GM13977 (cell line): ENCODE measurements at regions not wholly inside any gene's neighbourhood (a gene's known extent, or its start where the extent isn't known, plus 50 kb on each side); places are given as distances from the start of the nearest gene placed in this dataset.
"Not testable (repeated sequence)": the region's sequence is repeated elsewhere in the genome, so short reads cannot be mapped to it uniquely, and the experiment has no call there.

ENCODE experiments used
- DNase-seq: peaks from one replicate; pipeline ENCODE4 v3.0.0; 2012; ENCODE audit warnings: low spot score
- in situ Hi-C: fragments of 300-500 bp; cut with MboI; formaldehyde crosslinking; loops from one replicate; pipeline ENCODE4 v1.12.0; 2022; ENCODE audit warnings: low sequenced_read_pairs, low pct_unique_long_range_greater_than_20kb, mixed read lengths, inconsistent platforms; ENCODE audit not compliant: unreplicated experiment
- TF ChIP-seq, protein P1 (sequence below): IDR thresholded peaks from 2 replicates; pipeline ENCODE4 v1.5.1; 2012; ENCODE audit warnings: mild to moderate bottlenecking, control low read depth; ENCODE audit not compliant: insufficient read depth; ENCODE audit errors: extremely low read depth, missing control alignments

DNA sequence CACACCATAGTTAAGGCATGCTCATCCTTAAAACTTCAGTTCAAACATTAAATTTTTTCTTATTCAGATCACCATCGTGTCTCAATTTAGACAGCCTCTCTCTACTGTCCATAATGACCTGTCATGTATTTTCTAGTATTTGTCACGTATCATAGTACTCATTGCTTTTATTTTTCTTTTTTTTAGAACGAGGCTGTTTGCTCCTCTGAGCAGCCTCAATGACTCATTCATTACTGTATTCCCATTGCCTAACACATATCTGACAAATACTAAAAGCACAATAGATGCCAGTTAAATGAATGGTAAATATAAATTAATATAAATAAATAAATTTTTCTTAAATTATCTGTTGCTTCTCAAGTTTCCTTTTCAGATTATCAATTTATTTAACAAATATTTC, 245.5 kb downstream of the TUBA3C start:
- in situ Hi-C loops = no loop called here
- DNase-seq = no peak
- TF ChIP-seq, protein P1, sequence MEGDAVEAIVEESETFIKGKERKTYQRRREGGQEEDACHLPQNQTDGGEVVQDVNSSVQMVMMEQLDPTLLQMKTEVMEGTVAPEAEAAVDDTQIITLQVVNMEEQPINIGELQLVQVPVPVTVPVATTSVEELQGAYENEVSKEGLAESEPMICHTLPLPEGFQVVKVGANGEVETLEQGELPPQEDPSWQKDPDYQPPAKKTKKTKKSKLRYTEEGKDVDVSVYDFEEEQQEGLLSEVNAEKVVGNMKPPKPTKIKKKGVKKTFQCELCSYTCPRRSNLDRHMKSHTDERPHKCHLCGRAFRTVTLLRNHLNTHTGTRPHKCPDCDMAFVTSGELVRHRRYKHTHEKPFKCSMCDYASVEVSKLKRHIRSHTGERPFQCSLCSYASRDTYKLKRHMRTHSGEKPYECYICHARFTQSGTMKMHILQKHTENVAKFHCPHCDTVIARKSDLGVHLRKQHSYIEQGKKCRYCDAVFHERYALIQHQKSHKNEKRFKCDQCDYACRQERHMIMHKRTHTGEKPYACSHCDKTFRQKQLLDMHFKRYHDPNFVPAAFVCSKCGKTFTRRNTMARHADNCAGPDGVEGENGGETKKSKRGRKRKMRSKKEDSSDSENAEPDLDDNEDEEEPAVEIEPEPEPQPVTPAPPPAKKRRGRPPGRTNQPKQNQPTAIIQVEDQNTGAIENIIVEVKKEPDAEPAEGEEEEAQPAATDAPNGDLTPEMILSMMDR = no peak

- in situ Hi-C loops = no loop called here
- DNase-seq = no peak
- TF ChIP-seq, protein P1 = no peak
Measured at GRCh38 chr13:18921063-18921462, 260.6 kb downstream of the TUBA3C start.

- DNase-seq, in situ Hi-C loops: not testable (repeated sequence)
Measured at GRCh38 chr13:18905096-18905495, 276.5 kb downstream of the TUBA3C start.

DNA sequence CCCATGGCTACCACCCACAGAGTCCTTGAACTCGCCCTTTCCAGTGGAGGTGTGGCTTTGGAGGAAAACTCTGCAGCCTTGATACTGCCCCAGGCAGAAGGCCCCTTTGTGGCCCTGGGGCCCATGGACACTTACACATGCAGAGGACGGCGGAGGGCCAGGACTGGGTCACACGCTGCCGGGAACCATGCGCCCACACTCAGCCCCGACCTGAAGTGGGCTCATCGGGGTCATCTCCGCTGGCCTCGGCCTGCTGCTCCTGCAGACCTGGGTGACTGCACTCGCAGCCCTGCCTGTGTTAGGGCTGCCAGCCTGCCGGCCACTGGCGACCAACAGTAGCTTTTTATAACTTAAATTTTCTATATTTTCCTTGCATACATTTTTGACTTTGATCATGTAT, 286.2 kb downstream of the TUBA3C start:
- in situ Hi-C loops, DNase-seq: not testable (repeated sequence)

DNA sequence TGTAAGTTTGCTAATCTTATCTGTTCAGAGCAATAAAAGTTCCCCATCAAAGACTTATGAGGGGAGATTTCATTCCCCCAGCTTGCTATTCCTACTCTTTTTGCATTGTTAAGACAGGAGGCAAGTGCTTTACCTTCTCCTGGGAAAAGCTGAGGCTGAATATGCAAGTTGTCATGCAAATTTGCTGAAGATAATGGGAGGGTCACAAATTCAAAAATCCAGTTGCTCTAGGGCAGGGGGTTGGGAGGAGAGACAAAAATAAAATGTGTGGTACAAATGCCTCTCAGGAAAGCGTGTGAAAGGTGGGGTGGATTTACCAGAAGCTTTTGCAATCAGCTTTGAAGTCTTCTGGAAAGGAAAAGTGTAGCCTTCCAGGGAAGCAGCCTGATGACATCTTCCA, 290.4 kb downstream of the TUBA3C start:
- DNase-seq, in situ Hi-C loops: not testable (repeated sequence)

GRCh38 chr13:18874875-18875789, 306.5 kb downstream of the TUBA3C start:
- in situ Hi-C loops, DNase-seq: not testable (repeated sequence)

DNA sequence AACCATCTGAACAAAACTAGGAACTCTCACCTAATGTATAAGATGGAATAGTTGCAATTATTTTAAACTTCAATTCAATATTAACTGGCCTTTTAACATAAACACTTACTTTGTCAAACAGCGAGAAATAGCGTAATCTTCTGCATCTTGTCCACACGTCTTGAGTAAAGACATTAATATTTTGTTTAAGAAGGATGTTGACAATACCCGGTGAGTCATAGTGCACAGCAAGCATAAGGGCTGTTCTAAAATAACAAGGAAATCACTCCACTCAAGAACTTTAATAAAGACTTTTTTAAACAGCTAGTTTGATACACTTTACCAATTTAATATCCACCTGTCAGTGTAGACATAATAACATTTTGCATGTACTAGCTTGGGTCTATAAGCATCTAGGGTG, 311.1 kb downstream of the TUBA3C start:
- not testable (repeated sequence) for DNase-seq

GRCh38 chr13:18869365-18869764, 312.3 kb downstream of the TUBA3C start:
- DNase-seq, in situ Hi-C loops: not testable (repeated sequence)

More for the DNA sequence above, 311.1 kb downstream of the TUBA3C start:
- in situ Hi-C loops = not testable (repeated sequence)

- DNase-seq = not testable (repeated sequence)
Measured at GRCh38 chr13:18837986-18838629, 343.5 kb downstream of the TUBA3C start.

GRCh38 chr13:18837179-18837745, 344.4 kb downstream of the TUBA3C start:
- DNase-seq, in situ Hi-C loops: not testable (repeated sequence)

More at GRCh38 chr13:18837986-18838629, 343.5 kb downstream of the TUBA3C start:
- in situ Hi-C loops = not testable (repeated sequence)

GRCh38 chr13:18836371-18837178, 345.0 kb downstream of the TUBA3C start:
- DNase-seq, in situ Hi-C loops: not testable (repeated sequence)

GRCh38 chr13:18835754-18836153, 345.9 kb downstream of the TUBA3C start:
- DNase-seq, in situ Hi-C loops: not testable (repeated sequence)

- DNase-seq, in situ Hi-C loops: not testable (repeated sequence)
Measured at GRCh38 chr13:18824678-18825077, 356.9 kb downstream of the TUBA3C start.
